ENCODE measurements at regions not wholly inside any gene's neighbourhood (a gene's known extent, or its start where the extent isn't known, plus 50 kb on each side); places are given as distances from the start of the nearest gene placed in this dataset.

DNA sequence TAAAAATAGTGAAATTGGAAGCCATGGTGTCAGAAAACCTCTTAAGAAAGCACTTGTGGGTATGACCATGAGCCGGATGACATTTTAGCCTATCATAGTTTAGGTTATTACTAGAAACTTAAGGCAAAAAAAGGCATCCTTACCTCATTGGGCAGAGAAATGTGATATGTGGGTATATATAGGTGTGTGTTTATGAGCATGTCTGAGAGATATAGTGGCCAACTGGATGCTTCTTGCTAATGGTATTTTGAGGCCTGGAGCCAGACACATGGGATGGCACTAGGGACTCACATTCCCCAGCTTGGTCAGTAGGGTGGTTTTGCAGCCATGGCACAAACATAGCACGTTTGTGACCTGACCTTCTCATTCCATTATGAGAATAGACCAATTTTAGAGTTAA, 295.6 kb upstream of the MEF2C start:
- no peaks in the 10 kb centered on the region for H3K9me3 ChIP-seq (ENCODE audit: control insufficient read depth, insufficient read depth, low read length)
- ChIA-PET CTCF (no interaction called here), POLR2A (ENCODE audit: unreplicated experiment) (no interaction called here)
- ATAC-seq (ENCODE audit: low read depth) = no peak
- H2AFZ ChIP-seq (replicated peaks; ENCODE audit: low read length, poor library complexity) = no peak overlapping the region
- no CpG with 5 or more reads among the region's 2 CpGs for WGBS, 2 experiments (ENCODE audit: extremely low coverage in 2 of 2, insufficient read length in 1 of 2)
- no peak overlapping the region for H3K23ac ChIP-seq (ENCODE audit: low read depth, low read length)
- no peak overlapping the region for H3K14ac ChIP-seq (replicated peaks; ENCODE audit: low read depth, low read length)
- DNase-seq = no peak
- H3K36me3 ChIP-seq (ENCODE audit: control insufficient read depth, insufficient read depth, low read length) = no peaks in the 10 kb centered on the region
- H3K9ac ChIP-seq (ENCODE audit: low read depth, low read length) = no peak overlapping the region
- H4K5ac ChIP-seq (ENCODE audit: low read depth, low read length) = no peak overlapping the region
- no peaks in the 10 kb centered on the region for H3K9me1 ChIP-seq (ENCODE audit: insufficient read depth, low read length)
- H3K4ac ChIP-seq (ENCODE audit: low read depth, low read length) = no peak overlapping the region
- no peak overlapping the region for H2AK5ac ChIP-seq (ENCODE audit: low read depth, low read length)
- H3K56ac ChIP-seq (ENCODE audit: extremely low read depth, insufficient read depth, low read length) = no peak overlapping the region
- no peaks in the 10 kb centered on the region for H3K79me1 ChIP-seq (ENCODE audit: low read depth in 1 of 2, low read length in 2 of 2)
- H2BK120ac ChIP-seq (ENCODE audit: low read depth, low read length) = no peak overlapping the region
- no peak overlapping the region for H2BK20ac ChIP-seq (ENCODE audit: low read depth, low read length)
- dilution Hi-C loops (cut with HindIII; ENCODE audit: low sequenced_read_pairs, unreplicated experiment) (no loop called here), in situ Hi-C loops (cut with MboI; ENCODE audit: low sequenced_read_pairs) (no loop called here), intact Hi-C loops (cut with micrococcal nuclease) (no loop called here)
- no peak overlapping the region for H2BK15ac ChIP-seq (ENCODE audit: low read depth, low read length)
- no peak overlapping the region for H3K18ac ChIP-seq (ENCODE audit: low read depth, low read length)
- no peak overlapping the region for H4K91ac ChIP-seq (ENCODE audit: insufficient read depth, low read depth, low read length)
- no TSS peak for BruUV-seq (replicated peaks)
- no peaks in the 10 kb centered on the region for H4K20me1 ChIP-seq (ENCODE audit: insufficient read depth, low read length)
- H3K4me3 ChIP-seq (ENCODE audit: insufficient read depth, low read depth, low read length) = no peak overlapping the region
- H2BK5ac ChIP-seq (ENCODE audit: low read depth, low read length, poor library complexity, severe bottlenecking) = no peak overlapping the region
- H4K8ac ChIP-seq (ENCODE audit: low read depth in 2 of 2, low read length in 2 of 2) = no peak overlapping the region
- H2AK9ac ChIP-seq (replicated peaks; ENCODE audit: low read depth, low read length, poor library complexity) = no peak overlapping the region
- no peak for TF ChIP-seq MAZ (IDR thresholded peaks at IDR 0.05; ENCODE audit: borderline replicate concordance, low read depth, low read length)
- no peak for TF ChIP-seq RFX5 (IDR thresholded peaks at IDR 0.05; ENCODE audit: low read depth, low read length)
- no peak overlapping the region for H3K4me2 ChIP-seq (ENCODE audit: low read depth, low read length)
- H3K27ac ChIP-seq (ENCODE audit: insufficient read depth, low read length) = no peak overlapping the region
- H3K27me3 ChIP-seq (ENCODE audit: control insufficient read depth, insufficient read depth, low read length) = no peaks in the 10 kb centered on the region
- H3K4me1 ChIP-seq (ENCODE audit: control insufficient read depth, insufficient read depth, low read length) = no peaks in the 10 kb centered on the region
